Small intestine (tissue), 7 donors: ENCODE measurements at regions not wholly inside any gene's neighbourhood (a gene's known extent, or its start where the extent isn't known, plus 50 kb on each side); places are given as distances from the start of the nearest gene placed in this dataset.

ENCODE experiments used
- DNase-seq, 2 donors: peaks; one replicate each; pipeline versions ENCODE4 v3.0.0 to v3.0.0-alpha.2; 2013
- FAIRE-seq: peaks from 2 replicates; lab custom pipeline; 2012; peaks lifted over from hg19 to GRCh38; lab: Jason Lieb, UNC
- H3K27ac ChIP-seq, 3 donors: one replicate each; pipeline ENCODE4 v1.5.1; 2013; ENCODE audit warnings: low read length in 2 of 3, mild to moderate bottlenecking in 2 of 3, control low read depth in 1 of 3, inconsistent platforms in 1 of 3, low read depth in 1 of 3, moderate library complexity in 1 of 3
- H3K27me3 ChIP-seq, 3 donors: one replicate each; pipeline ENCODE4 v1.6.1; 2013; ENCODE audit warnings: low read length in 3 of 3, inconsistent platforms in 1 of 3; ENCODE audit not compliant: control insufficient read depth in 3 of 3, insufficient read depth in 3 of 3
- H3K36me3 ChIP-seq, 3 donors: one replicate each; pipeline ENCODE4 v1.6.1; 2013; ENCODE audit warnings: low read length in 3 of 3, inconsistent platforms in 1 of 3, low read depth in 1 of 3, mild to moderate bottlenecking in 1 of 3, moderate library complexity in 1 of 3; ENCODE audit not compliant: control insufficient read depth in 3 of 3, insufficient read depth in 2 of 3
- H3K4me1 ChIP-seq, 3 donors: one replicate each; pipeline ENCODE4 v1.6.1; 2013; ENCODE audit warnings: low read length in 2 of 3, inconsistent platforms in 1 of 3, low read depth in 1 of 3, mild to moderate bottlenecking in 1 of 3, moderate library complexity in 1 of 3; ENCODE audit not compliant: control insufficient read depth in 3 of 3, insufficient read depth in 2 of 3
- H3K4me3 ChIP-seq, 3 donors: one replicate each; pipeline ENCODE4 v1.5.1; 2013; ENCODE audit warnings: low read length in 3 of 3, control low read depth in 1 of 3, inconsistent platforms in 1 of 3, low read depth in 1 of 3, mild to moderate bottlenecking in 1 of 3, moderate library complexity in 1 of 3
- H3K9me3 ChIP-seq, 2 donors: one replicate each; pipeline ENCODE4 v1.6.1; 2013; ENCODE audit warnings: low read depth in 1 of 2, low read length in 1 of 2; ENCODE audit not compliant: control insufficient read depth in 2 of 2, insufficient read depth in 1 of 2
- WGBS, 3 donors: extraction: QIAGEN DNeasy Blood & Tissue Kit; methylation state at CpG; one replicate each; pipeline ENCODE4 v1.1.7; 2013; 5-methylcytosine and 5-hydroxymethylcytosine counted together
- donor health status: healthy with polysubstance abuse.
- donor health status: control.
- donor health status: control.
- donor health status: Bipolar disorder and iron deficiency.
- donor health status: healthy.

DNA sequence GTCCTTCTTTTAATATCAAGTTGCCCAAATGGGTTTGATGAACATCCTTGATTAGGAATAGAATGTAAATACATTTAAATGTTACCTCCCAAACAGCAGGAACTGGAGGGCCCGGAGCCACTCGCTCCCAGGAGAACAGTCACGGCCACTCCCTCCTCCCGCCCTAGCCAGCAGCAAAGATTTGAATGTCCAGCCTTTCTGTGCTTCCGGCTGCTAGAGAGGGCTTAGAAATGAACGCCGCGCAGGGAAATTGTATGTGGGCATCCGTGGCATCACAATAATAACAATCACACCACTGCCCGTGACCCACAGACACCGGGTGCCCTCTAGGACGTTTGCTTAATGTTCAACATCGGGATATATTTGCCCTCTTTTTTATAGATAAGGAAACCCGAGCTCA is 164.9 kb upstream of the SALL3 start:
- 31 to 49% (median 43%) methylated on average over 14 of the region's 14 CpGs for WGBS, 3 donors
- Histone ChIP-seq H3K27me3 (peaks cover 0 to 15% (median 0%) of the 10 kb centered on the region in 3 donors), H3K4me3 (no peak overlapping the region), H3K9me3 (peaks cover 0 to 3% of the 10 kb centered on the region in 2 donors), H3K36me3 (no peaks in the 10 kb centered on the region), H3K27ac (no peak overlapping the region), H3K4me1 (no peaks in the 10 kb centered on the region)
- FAIRE-seq = no peak
- DNase-seq = no peak

DNA sequence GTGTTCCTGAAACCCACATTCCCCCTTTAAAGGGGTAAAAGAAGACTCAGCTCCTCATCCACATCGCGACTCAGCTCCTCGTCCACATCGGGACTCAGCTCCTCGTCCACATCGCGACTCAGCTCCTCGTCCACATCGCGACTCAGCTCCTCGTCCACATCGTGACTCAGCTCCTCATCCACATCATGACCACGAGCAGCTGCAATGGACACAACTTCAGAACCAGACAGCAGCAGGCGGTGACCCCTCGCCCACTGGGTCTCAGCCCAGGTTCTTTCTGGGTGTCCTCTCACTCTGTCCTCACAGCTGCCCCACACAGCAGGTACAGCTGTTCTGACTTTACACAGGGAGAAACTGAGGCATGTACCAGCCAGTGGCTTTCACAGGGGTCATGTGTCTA is 163.5 kb upstream of the SALL3 start:
- DNase-seq = no peak
- Histone ChIP-seq H3K9me3 (no peaks in the 10 kb centered on the region), H3K4me3 (no peak overlapping the region), H3K36me3 (no peaks in the 10 kb centered on the region), H3K4me1 (no peaks in the 10 kb centered on the region), H3K27ac (no peak overlapping the region), H3K27me3 (peaks cover 0 to 15% (median 0%) of the 10 kb centered on the region in 3 donors)
- no peak for FAIRE-seq
- WGBS, 3 donors = 91 to 93% (median 93%) methylated on average over 15 of the region's 15 CpGs

DNA sequence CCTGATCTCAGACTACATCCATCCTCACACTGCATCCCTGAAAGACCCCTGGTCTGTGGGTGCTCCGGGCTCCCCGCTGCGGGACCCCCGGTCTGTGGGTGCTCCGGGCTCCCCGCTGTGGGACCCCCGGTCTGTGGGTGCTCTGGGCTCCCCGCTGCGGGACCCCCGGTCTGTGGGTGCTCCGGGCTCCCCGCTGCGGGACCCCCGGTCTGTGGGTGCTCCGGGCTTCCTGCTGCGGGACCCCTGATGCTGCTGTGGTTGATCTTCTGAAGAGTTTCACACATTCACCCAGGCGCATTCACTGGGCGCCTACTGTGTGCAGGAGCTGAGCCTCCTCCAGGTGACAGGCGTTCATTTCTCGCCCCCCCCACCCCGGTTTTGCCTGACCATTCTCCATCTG is 162.7 kb upstream of the SALL3 start:
- Histone ChIP-seq H3K4me1 (no peaks in the 10 kb centered on the region), H3K27ac (no peak overlapping the region), H3K4me3 (no peak overlapping the region), H3K36me3 (no peaks in the 10 kb centered on the region), H3K9me3 (no peaks in the 10 kb centered on the region), H3K27me3 (peaks cover 0 to 15% (median 2%) of the 10 kb centered on the region in 3 donors)
- 90 to 93% (median 93%) methylated on average over 7 to 21 of the region's 21 CpGs for WGBS, 3 donors
- FAIRE-seq = no peak
- DNase-seq = no peak

DNA sequence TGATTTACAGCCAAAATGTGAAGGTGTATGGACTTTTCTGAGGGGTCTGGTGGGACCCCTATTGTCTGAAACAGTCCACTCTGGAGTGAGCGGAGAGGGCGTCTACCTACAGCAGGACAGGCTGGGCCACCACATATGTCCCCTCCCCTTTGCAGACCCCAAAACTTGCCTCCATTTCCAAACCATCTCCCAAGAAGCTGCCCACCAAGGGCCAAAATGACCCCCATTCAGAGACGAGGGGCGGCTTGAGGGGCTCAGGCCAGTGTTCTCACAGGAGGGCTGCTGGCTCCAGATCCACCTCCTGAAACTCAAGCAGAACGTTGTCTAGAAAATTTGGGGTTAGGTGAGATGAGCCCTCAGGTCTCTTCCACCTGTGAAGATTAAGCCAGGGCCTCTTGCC is 161.1 kb upstream of the SALL3 start:
- WGBS, 3 donors = 87 to 93% (median 88%) methylated on average over 5 of the region's 5 CpGs

DNA sequence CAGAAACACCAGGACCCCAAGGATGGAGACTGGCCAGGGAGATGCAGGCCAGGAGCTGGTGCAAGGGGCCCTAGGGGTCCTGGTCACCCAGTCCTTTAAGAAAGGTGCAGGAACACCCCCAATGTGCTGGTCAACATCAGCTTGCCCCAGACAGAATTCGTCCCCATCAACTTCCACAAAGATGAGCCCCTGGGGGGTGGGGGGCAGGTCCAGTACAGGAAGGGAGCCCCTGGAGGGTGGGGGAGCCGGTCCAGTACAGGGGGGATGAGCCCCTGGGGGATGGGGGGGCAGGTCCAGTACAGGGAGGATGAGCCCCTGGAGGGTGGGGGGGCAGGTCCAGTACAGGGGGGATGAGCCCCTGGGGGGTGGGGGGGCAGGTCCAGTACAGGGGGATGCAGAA is 160.7 kb upstream of the SALL3 start:
- H3K27ac ChIP-seq = no peak overlapping the region
- peaks cover 0 to 13% (median 2%) of the 10 kb centered on the region in 3 donors for H3K27me3 ChIP-seq
- H3K9me3 ChIP-seq = no peaks in the 10 kb centered on the region
- DNase-seq (no peak), FAIRE-seq (no peak)
- no peaks in the 10 kb centered on the region for H3K36me3 ChIP-seq
- no peaks in the 10 kb centered on the region for H3K4me1 ChIP-seq
- WGBS, 3 donors = 52 to 84% (median 65%) methylated on average over 2 of the region's 2 CpGs
- H3K4me3 ChIP-seq = no peak overlapping the region

More for the DNA sequence above, 161.1 kb upstream of the SALL3 start:
- Histone ChIP-seq H3K9me3 (no peaks in the 10 kb centered on the region), H3K4me3 (no peak overlapping the region), H3K4me1 (no peaks in the 10 kb centered on the region), H3K36me3 (no peaks in the 10 kb centered on the region), H3K27ac (no peak overlapping the region), H3K27me3 (peaks cover 0 to 15% (median 2%) of the 10 kb centered on the region in 3 donors)
- DNase-seq (no peak), FAIRE-seq (no peak)

DNA sequence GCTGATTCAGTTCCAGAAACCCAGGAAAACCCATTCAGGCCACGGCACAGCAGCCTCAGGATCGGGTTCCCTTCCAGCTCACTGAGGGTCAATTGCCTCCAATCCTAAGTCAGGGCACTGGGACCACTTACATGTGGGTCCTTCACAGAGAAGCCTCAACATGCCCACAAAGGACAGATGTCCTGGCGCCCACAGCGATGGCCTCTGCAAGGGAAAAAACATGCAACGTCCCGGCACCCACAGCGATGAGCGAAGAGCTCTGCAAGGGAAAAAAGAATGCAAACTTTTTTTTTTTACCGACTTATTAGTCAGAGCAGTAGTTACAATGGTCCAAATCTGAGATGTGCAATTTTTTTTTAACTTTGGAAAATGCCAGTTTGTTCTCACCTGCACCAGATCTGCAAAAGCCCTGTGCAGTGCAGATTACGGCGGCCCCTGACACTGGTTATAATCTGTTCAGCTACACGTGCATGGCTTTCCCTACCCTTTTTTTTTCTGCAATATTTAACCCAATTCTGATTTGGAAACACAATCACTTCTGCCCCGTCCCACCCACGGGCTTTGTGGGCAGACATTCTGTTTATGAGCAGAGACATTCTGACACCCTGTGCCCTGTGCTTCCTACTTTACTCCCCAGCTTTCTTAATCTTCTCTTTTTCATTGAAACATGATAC is 159.3 kb upstream of the SALL3 start:
- FAIRE-seq = no peak
- Histone ChIP-seq H3K36me3 (no peaks in the 10 kb centered on the region), H3K4me3 (no peak overlapping the region), H3K27me3 (peaks cover 0 to 3% (median 2%) of the 10 kb centered on the region in 3 donors), H3K4me1 (no peaks in the 10 kb centered on the region), H3K27ac (no peak overlapping the region), H3K9me3 (no peaks in the 10 kb centered on the region)
- no peak for DNase-seq
- 70 to 75% (median 72%) methylated on average over 14 of the region's 14 CpGs for WGBS, 3 donors

DNA sequence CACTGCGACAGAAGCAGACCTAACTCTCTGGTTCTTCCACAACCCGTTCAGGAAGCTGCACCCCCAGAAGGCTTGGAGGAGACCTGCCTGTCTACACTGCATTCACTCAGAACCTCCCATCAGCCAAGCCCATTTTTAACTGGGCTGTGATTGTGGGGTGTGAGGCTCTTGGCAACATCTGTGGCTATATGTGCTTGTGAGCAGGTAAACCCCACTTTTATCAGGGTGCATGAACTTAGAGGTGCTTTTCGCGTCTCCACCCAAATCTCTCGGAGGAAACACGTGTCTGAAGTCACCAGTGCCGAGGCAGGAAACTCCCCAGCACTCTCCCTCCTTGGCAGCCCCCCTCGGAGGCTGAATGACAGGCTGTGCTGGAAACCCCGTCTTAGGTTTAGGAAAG is 158.2 kb upstream of the SALL3 start:
- FAIRE-seq (no peak), DNase-seq (no peak)
- Histone ChIP-seq H3K27me3 (peaks cover 0 to 2% (median 0%) of the 10 kb centered on the region in 3 donors), H3K9me3 (no peaks in the 10 kb centered on the region), H3K4me1 (no peaks in the 10 kb centered on the region), H3K4me3 (no peak overlapping the region), H3K36me3 (no peaks in the 10 kb centered on the region), H3K27ac (no peak overlapping the region)
- WGBS, 3 donors = 60 to 66% (median 62%) methylated on average over 9 of the region's 9 CpGs

DNA sequence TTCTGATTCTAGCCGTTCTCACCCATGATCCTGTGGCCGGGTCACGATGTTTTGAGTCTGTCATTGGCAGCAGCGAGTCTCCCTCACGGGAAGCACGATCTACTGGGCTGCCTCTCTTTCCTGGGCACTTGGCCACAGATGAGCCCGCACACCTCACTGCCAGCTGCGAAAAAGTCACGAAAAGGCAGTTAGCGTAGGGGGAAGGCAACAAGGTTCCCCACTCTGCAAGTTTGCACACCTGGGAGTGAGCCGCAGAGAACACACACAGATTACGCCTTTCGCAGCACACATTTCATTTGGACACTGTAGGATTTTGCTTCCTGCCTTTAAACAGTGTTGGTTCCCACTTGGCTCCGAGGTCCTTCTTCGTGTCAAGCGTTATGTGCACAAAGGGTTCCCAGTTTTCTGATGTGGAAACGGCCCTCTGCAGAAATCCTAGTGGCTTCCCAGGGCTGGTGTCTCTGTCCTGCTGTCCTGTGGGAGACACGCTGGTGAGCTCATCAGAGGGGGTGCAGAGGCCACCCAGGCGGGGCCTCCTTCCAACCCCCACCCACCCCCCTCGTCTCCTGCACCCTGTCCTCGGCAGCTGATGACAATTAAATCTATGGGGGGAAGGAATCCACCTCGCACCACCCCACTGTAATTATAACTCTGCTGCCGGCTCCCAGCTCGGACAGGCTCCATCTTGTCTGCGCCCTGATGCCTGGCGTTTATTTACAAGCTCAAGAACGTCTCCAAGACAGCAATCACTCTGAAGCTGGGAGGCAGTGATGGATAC is 157.3 kb upstream of the SALL3 start:
- FAIRE-seq (no peak), DNase-seq (no peak)
- Histone ChIP-seq H3K36me3 (no peaks in the 10 kb centered on the region), H3K27me3 (peaks cover 0 to 2% (median 0%) of the 10 kb centered on the region in 3 donors), H3K9me3 (no peaks in the 10 kb centered on the region), H3K4me3 (no peak overlapping the region), H3K27ac (no peak overlapping the region), H3K4me1 (no peaks in the 10 kb centered on the region)
- 83 to 85% (median 85%) methylated on average over 27 of the region's 27 CpGs for WGBS, 3 donors
